Peyer's patch (tissue), 4 donors: ENCODE measurements at regions not wholly inside any gene's neighbourhood (a gene's known extent, or its start where the extent isn't known, plus 50 kb on each side); places are given as distances from the start of the nearest gene placed in this dataset.

Experiments used
- CTCF ChIP-seq, 6 experiments: fragments of 450-650 bp in 4 of 6; fragments of 200-600 bp in 2 of 6; sonication (generic) in 1 of 6; IDR thresholded peaks; one replicate each; pipeline ENCODE4 v1.5.1; 2017 to 2019; ENCODE audit warnings: antibody characterized with exemption in 6 of 6, mild to moderate bottlenecking in 3 of 6, moderate library complexity in 1 of 6
- POLR2A ChIP-seq, 2 donors: fragments of 450-650 bp; IDR thresholded peaks; one replicate each; pipeline ENCODE4 v1.5.1; 2017; ENCODE audit warnings: antibody characterized with exemption in 2 of 2, mild to moderate bottlenecking in 2 of 2, moderate library complexity in 2 of 2

- TF ChIP-seq CTCF (IDR thresholded peaks at IDR 0.05) (no peak), POLR2A (IDR thresholded peaks at IDR 0.05) (no peak)
Observed at GRCh38 chr1:172815740-172816139, 156.8 kb downstream of the FASLG start.
